ENCODE measurements at regions not wholly inside any gene's neighbourhood (a gene's known extent, or its start where the extent isn't known, plus 50 kb on each side); places are given as distances from the start of the nearest gene placed in this dataset.

- Mint-ChIP-seq H3K4me3 (no peak overlapping the region), H3K9me3 (no peaks in the 10 kb centered on the region), H3K27me3 (no peaks in the 10 kb centered on the region), H3K36me3 (ENCODE audit: low read depth) (no peaks in the 10 kb centered on the region), H3K4me1 (ENCODE audit: low read depth) (no peaks in the 10 kb centered on the region), H3K27ac (no peak overlapping the region)
- intact Hi-C loops (cut with micrococcal nuclease): no loop called here
- TF ChIP-seq CTCF (IDR thresholded peaks at IDR 0.05): no peak
- POLR2A ChIA-PET: no interaction called here
- ATAC-seq (no peak), DNase-seq (no peak)
- CTCF ChIA-PET: no interaction called here
Observed at GRCh38 chrX:138294951-138295350, 416.6 kb downstream of the FGF13 start.

- TF ChIP-seq CTCF (IDR thresholded peaks at IDR 0.05): no peak
- ATAC-seq (no peak), DNase-seq (no peak)
- H3K27ac Mint-ChIP-seq: no peak overlapping the region
- no peaks in the 10 kb centered on the region for H3K36me3 Mint-ChIP-seq (ENCODE audit: low read depth)
- ChIA-PET POLR2A (no interaction called here), CTCF (interaction anchor here (1.0 kb wide), 1 partner anchor 73 kb away, joined by 3 read pairs; no protein-coding TSS in a partner anchor)
- no peak overlapping the region for H3K4me3 Mint-ChIP-seq
- H3K9me3 Mint-ChIP-seq: no peaks in the 10 kb centered on the region
- no peaks in the 10 kb centered on the region for H3K4me1 Mint-ChIP-seq (ENCODE audit: low read depth)
- intact Hi-C loops (cut with micrococcal nuclease): no loop called here
- no peaks in the 10 kb centered on the region for H3K27me3 Mint-ChIP-seq
Observed at GRCh38 chrX:138298268-138298667, 413.2 kb downstream of the FGF13 start.

- no peak for TF ChIP-seq CTCF (IDR thresholded peaks at IDR 0.05)
- no peaks in the 10 kb centered on the region for H3K9me3 Mint-ChIP-seq
- CTCF ChIA-PET: no interaction called here
Observed at GRCh38 chrX:138345801-138346200, 365.7 kb downstream of the FGF13 start.

GRCh38 chrX:138349351-138349750 is 362.2 kb downstream of the FGF13 start:
- ATAC-seq (no peak), DNase-seq (no peak)
- no peaks in the 10 kb centered on the region for H3K36me3 Mint-ChIP-seq (ENCODE audit: low read depth)
- H3K27ac Mint-ChIP-seq: no peak overlapping the region
- no peak for TF ChIP-seq CTCF (IDR thresholded peaks at IDR 0.05)
- H3K4me1 Mint-ChIP-seq (ENCODE audit: low read depth): no peaks in the 10 kb centered on the region
- H3K9me3 Mint-ChIP-seq: no peaks in the 10 kb centered on the region
- no peak overlapping the region for H3K4me3 Mint-ChIP-seq
- POLR2A ChIA-PET: no interaction called here
- H3K27me3 Mint-ChIP-seq: no peaks in the 10 kb centered on the region
- intact Hi-C loops (cut with micrococcal nuclease): no loop called here
- CTCF ChIA-PET: no interaction called here

More at GRCh38 chrX:138345801-138346200, 365.7 kb downstream of the FGF13 start:
- no peak for ATAC-seq
- H3K36me3 Mint-ChIP-seq (ENCODE audit: low read depth): no peaks in the 10 kb centered on the region
- no peak overlapping the region for H3K27ac Mint-ChIP-seq
- no peaks in the 10 kb centered on the region for H3K27me3 Mint-ChIP-seq
- POLR2A ChIA-PET: no interaction called here
- intact Hi-C loops (cut with micrococcal nuclease): no loop called here
- no peak for DNase-seq
- H3K4me1 Mint-ChIP-seq (ENCODE audit: low read depth): no peaks in the 10 kb centered on the region
- no peak overlapping the region for H3K4me3 Mint-ChIP-seq

GRCh38 chrX:138378876-138379275 is 332.6 kb downstream of the FGF13 start:
- Mint-ChIP-seq H3K4me3 (no peak overlapping the region), H3K4me1 (ENCODE audit: low read depth) (no peaks in the 10 kb centered on the region), H3K9me3 (peaks cover 6% of the 10 kb centered on the region), H3K27ac (no peak overlapping the region), H3K27me3 (no peaks in the 10 kb centered on the region), H3K36me3 (ENCODE audit: low read depth) (no peaks in the 10 kb centered on the region)
- CTCF ChIA-PET: no interaction called here
- DNase-seq: no peak
- POLR2A ChIA-PET: no interaction called here
- intact Hi-C loops (cut with micrococcal nuclease): no loop called here
- TF ChIP-seq CTCF (IDR thresholded peaks at IDR 0.05): no peak
- ATAC-seq: no peak
